Activated CD4-positive, alpha-beta T cell treated with anti-CD3 and anti-CD28 coated beads, Interleukin-2, amount 50 U/mL, for 4 hours (primary cell): ENCODE measurements at regions not wholly inside any gene's neighbourhood (a gene's known extent, or its start where the extent isn't known, plus 50 kb on each side); places are given as distances from the start of the nearest gene placed in this dataset.
A peak's percentile ranks its signal among the peaks of the same experiment; 100 is the strongest.
"Not testable (repeated sequence)": the region's sequence is repeated elsewhere in the genome, so short reads cannot be mapped to it uniquely, and the experiment has no call there.

ENCODE experiments used
- DNase-seq, 2 experiments: peaks; one replicate each; pipeline ENCODE4 v3.0.0-alpha.2; 2020

DNA sequence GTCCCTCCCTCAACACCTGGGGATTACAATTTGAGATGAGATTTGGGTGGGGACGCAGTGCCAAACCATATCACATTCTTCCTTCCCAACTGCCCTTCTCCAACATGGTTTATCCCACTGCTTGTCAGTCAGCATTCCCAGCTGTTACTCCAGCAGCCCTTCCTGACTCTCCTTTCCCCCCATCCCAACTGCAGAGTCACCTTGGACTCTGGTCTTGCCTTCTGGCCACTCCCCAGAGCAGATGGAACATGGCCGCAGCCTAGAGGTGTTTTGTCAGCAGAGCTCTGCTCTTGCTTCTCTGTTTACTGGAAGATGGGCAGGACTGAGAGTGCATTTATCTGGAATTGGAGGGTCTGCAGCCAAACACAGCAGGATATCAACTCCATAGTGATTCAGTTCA lies 51.2 kb upstream of the MEX3C start:
- no peak for DNase-seq

DNA sequence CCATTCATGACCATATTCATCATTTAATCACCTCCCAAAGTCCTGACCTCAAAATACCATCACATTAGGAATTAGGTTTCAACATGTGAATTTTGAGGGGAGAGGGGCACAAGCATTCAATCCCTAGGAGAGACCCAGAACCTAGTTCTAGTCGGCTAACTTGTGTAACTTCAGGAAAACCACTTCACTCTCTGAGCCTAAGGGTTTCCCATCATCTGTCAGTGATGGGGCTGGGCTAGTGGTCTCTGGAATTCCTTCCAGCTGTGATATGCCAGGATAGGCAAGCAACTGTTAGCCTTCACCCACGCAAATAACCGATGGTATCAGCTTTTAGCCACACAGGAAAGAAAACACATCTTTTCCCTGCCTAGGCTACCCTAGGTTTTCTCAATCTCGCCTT lies 52.5 kb upstream of the MEX3C start:
- DNase-seq, result no peak

DNA sequence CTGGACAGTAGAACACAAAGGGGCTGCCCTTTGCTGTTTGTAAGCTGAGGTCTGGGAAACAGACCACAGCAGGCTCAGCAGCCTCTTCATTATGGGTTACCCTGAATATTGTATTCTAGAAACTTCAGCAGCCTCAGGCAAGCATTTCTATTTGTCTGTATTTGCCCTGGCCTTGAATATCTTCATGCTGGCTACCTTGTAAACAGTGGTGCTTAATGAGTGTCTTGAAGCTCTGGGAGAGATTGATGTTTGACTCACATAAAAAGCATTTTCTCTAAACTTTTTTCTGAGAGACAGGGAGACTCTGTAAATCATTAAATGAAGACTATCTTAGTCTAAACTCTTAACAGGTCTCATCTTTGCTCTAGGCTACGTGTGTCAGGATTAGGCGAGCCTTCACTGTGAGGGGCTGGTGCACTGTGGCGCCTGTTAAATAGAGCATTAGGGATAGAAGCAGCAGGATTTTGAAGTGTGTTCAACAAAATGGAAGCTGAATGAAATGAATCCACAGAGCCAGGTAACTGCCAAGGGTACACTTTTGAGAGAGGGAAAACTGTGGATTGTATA lies 53.1 kb upstream of the MEX3C start:
- no peak for DNase-seq

DNA sequence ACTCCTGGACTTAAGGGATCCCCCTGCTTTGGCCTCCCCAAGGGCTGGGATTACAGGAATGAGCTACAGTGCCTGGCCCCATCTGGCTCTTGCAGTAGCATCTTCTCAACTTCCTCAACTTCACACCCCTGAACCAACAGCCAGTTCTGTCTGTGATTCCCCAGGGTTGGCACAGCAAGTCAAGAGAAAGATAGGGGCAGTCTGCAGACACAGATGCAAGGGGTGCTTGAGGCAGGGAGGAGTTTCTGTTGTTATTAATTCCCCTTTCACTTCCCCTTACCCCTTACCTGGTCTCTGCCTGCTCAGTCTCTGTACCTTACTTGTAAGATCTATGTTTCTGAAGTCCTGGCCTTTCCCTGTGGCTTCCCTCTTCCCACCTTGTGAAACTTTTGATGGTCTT lies 54.1 kb upstream of the MEX3C start:
- DNase-seq, result no peak

DNA sequence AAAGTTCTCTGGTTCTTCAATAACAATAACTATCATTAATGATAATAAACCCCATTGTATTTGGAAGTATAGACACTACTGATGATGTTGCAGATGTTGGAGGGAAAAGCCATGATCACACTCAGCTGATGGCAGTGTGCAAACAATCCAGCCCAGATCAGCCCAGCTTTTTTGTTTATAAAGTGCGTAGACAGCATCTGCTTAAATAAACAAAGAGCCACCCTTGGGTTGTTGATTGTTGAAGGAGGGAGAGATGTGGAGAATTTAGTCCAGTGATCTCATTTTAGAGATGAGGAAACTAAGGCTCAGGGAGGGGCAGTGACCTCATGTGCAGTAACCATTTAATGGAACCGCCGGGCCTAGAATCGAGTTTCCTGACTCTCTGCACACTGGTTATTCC lies 56.0 kb upstream of the MEX3C start:
- DNase-seq, result no peak

DNA sequence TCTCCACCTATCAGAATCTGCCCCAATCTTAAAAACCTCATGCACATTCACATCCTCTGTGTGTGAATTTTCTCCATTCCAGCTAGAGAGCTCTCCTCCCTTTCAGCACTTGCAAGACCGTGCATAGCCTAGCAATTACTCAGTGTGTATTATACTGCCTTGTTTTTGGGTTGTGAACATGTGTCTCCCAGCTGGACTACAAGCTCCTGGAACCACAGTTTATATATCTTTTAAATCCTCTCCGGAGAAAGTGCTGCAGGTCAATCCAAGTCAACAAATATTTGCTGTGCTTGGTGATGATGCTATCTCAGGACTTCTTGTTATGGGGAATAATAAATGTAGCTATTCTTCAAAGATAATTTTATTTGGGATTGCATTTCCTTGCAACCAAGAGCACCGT lies 58.2 kb upstream of the MEX3C start:
- DNase-seq, result no peak

DNA sequence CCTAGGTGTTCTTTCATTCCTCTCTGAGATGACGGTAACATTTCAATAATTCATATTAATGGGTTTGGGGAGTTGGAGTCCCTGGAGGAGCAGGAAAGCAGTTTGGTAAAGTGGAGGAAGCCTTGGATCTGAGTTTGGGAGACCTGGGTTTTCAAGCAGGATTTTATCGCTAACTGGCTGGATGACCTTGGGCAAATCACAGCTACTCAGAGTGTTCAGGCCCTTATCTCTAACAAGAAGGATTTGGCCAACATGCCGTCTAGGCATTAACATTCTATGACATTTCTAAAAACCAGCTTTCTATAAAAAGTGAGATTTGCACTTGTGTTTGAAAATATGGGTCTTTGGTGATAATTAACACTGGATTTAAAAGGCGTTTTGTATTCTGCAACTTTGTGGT lies 59.7 kb upstream of the MEX3C start:
- no peak for DNase-seq

DNA sequence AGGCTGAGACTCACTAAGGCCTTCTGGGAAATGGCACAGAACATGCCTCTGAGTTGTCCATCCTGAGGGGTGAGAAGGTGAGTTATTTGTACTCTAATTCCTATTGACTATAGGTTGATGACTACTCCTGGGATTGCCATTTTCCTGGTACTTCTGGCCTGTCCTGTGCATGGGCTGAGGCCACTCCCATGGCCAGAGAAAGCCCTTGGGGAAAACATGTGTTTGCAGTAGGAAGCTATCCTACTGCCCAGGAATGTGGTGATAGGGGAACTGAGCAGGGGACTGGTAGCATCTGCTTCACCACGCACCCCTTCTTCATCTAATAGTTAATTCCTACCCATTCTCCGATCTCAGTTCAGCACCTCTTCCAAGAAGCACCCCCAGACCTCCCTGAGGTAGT lies 62.6 kb upstream of the MEX3C start:
- DNase-seq, result no peak

DNA sequence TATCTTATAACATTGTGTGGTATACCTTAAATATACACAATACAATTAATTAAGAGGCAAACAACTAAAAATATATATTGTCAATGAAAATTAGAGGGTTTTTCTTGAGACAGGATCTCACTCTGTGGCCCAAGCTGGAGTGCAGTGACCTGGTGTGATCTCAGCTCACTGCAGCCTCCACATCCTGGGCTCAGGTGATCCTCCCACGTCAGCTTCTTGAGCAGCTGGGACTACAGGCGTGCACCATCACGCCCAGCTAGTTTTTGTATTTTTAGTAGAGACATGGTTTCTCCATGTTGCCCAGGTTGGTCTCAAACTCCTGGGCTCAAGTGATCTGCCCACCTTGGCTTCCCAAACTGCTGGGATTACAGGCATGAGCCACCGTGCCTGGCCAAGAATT lies 68.6 kb upstream of the MEX3C start:
- not testable (repeated sequence) for DNase-seq

DNA sequence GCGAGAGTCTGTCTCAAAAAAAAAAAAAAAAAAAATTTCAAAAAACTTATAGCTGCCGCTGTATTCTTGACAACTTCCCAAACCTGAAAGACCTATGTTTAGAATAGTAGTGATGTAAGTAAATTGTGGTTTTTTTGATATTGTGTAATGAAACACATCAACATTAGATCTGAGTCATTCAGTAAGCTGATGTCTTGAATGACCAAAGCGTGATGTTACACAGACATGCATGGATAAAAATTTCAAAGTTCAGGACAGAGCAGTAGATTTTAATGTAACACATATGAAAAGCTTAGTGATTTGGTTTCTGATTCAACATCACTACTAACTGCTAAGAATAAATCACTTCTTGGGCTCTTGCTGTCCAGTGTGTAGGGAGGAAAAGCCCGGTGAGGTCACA lies 69.3 kb upstream of the MEX3C start:
- DNase-seq, result no peak

DNA sequence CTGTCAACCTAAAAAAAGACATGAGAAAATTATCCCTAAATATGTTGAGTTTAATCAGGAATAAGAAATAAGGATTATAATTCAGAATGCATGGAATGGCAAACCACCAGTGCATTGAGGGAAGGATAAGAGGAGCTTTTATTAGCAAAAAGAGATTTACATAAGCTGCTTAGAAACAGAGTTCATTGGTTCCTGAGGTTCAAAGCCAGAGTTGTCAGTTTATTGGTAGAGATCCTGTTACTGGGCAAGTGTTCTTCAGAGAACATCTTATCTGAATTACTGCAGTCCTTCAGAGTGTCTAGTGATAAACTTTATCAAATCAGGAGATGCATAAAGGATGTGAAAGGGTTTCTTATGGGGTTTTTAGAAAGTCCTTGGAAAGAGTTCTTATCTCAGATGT lies 76.0 kb upstream of the MEX3C start:
- DNase-seq, result no peak

DNA sequence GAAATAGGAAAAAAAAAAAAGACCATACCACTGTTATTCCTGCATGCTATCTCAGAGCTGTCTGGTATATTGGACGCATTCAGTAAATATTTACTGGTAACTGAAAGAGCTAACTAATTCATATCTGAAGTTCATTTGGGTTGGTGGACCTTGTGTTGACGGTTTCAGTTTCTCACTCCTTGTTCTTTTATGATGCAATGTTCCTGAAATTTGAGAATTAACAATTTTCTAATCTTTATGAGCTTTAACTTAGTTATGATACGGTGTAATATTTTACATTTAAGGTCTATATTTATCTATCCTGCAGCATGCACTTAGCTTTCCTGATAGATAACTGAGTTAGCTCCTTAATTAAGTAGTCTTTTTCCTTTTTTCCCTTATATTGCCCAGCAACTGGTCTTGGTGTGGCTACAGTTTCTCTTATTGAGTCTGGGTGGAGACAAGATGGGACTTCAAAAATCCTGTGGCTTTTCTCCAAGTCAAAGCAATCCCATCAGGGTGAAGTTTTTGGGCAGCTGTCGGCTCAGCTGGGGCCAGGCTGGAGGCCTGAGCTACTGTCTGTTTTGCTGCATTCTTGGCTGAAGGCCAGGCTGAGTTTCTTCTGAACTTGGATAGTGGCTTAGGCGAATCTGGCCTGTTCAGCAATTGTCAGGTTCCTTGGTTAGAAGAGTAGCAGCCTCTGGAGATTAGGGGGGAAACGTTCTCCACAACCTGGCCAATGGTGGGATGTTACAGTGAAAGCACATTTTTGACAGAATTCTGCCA lies 78.4 kb upstream of the MEX3C start:
- DNase-seq, result no peak

DNA sequence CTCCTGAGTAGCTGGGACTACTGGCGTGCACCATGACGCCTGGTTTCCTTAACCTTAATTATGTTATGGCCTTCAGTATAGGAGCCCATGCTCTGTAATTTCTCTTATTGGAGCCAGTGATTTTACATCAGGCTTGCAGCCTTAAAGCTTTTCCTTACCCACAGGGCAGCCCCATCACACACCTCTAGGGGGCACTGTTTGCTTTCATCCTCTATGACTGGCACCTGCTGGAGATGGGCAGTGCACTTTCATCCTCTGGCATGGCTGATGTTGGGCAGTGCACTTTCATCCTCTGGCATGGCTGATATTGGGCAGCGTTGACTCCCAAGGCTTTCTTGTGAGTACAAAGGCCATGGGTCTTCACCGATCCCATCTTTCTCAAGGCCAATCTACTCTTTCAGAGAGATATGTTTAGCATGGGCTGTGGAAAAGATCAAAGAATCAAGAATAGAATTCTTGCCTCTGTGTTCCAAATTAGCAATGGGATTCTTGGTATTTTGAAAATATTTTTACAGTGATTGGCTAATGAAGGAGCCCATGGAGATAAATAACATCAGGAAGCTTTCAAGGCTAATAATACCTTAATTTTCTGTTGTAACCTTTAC lies 80.7 kb upstream of the MEX3C start:
- peak in 1 of 2 experiments; percentile 4 for DNase-seq

DNA sequence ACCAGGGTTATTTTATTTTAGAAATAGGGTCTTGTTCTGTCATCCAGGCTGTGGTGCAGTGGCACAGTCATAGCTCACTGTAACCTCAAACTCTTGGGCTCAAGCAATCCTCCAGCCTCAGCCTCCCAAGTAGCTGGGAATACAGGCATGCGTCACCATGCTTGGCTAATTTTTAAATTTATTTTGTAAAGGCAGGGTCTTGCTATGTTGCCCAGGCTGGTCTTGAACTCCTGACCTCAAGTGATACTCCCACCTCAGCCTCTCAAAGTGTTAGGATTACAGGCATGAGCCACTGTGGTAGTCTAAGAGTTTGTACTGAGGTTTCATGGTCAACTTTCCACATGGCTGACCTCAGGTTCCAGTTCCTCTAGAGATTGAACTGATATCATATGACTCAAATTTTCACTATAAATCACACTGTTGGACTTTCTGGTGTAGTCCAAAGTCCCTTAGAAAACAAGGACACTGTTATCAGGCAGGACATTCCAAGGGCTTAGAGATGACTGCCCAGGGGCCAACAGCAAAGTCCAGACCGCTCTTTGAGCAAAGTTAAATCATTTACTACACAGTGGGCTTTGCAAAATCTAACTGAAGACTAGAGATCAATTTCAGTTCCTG lies 82.0 kb upstream of the MEX3C start:
- no peak for DNase-seq

DNA sequence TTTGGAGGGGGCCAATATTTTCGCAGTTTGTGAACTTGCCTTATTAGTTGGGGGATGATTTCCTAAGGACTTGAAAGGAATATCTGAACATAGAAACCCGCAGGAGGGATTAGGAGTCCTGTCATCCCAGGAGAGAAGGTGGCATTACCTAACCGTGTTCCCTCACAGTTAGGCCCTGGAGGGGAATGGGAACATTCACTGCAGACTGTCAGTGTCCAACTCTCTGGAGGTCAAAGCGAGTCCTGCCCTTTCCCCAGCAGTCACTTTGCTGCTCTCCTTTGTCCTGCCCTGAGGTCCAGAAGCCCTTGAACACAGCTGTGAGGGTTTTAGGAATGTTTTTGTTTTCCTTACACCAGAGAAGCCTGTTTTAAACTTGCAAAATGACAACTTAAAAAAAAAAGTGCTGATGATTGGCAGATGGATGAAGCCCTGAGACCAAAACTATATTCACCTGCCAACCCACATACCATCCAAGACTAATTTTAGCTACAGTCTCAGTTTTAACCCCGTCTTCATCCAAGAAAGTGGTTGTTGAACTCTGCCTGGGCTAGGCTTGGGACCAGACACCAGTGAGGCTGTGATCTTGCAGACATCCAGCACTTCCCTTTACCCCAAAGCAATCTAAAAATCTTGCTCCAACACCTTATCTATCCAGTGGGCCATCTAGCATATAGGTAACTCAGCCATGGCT lies 90.5 kb upstream of the MEX3C start:
- DNase-seq, result no peak

DNA sequence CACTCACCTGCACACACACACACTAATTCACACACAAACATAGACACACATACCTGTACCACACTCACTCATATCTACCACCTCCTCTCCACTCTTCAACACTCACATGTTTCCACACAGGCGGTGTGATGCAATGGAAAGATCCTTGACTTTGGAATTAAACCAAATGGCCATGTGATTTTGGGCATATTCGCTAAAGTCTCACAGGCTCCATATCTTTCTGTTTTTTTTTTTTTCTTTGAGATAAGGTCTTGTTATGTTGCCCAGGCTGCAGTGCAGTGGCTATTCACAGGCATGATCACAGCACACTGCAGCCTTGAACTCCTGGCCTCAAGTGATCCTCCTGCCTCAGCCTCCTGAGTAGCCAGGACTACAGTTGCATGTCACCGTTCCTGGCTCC lies 91.1 kb upstream of the MEX3C start:
- no peak for DNase-seq

DNA sequence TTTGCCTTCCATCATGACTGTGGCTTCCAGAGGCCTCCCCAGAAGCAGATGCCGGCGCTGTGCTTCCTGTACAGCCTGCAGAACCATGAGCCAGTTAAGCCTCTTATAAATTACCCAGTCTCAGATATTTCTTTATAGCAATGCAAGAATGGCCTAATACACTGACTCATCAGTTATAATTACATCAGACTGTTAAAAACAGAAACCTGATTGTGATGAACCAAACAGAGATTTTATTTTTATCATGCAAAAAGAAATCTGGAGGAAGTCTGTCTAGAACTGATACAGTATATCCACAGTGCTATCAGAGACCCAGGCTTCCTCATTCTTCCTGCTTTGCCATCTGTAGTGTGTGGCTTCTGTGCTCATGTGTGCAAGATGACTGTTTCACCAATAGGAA lies 93.4 kb upstream of the MEX3C start:
- DNase-seq, result no peak

DNA sequence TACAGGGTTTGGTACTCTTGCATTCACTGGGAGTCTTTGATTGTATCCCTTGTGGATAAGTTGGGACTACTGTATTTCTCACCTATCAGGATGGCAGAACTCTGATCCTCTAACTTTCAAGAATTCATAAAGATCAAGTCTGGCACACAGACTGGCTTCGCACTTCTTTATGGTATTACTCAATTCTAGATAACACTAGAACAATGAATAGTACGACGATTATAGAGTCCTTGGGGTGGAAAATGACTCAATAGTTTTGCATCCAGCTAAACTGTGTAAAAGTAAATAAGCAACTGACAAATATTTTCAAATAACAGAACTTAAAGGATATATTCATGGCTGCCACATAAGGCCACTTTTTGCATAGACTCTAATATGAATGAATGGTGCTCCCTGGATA lies 103.4 kb upstream of the MEX3C start:
- DNase-seq, result no peak

DNA sequence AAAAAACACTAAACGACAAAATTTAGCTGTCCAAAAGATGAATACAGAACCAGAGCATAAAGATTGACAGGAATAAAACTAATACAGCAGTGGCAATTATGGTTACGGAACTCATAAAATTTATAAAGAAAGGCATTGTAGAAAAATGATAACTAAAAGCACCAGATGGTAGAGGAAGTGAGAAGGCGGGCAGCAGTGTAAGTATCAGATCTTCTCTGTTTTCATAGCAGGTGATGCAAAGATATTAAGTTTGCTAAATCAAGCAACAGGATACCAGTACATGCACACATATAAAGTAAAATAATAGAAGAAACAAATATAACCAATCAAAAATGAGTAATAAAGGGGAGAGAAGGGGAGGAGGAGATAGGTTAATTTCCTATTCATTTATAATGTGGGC lies 103.9 kb upstream of the MEX3C start:
- DNase-seq, result no peak

DNA sequence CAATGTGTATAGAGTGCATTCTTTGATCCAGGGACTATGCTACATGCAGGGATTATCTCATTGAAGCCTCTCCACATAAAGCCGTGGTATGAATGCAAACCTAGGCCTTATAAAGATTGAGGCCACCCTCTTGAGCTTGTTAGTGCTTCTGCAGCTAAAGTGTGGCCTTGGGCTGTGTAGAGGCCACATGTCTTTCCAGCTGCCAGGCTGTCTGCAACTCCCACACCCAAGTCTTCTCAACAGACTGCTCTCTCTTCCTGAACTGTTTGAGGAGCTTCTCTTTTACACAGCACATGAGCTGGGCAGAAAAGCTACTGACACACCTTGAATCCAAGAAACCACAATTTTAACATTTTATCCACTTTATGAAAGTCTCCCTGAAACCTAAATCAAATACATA lies 119.2 kb upstream of the MEX3C start:
- no peak for DNase-seq

DNA sequence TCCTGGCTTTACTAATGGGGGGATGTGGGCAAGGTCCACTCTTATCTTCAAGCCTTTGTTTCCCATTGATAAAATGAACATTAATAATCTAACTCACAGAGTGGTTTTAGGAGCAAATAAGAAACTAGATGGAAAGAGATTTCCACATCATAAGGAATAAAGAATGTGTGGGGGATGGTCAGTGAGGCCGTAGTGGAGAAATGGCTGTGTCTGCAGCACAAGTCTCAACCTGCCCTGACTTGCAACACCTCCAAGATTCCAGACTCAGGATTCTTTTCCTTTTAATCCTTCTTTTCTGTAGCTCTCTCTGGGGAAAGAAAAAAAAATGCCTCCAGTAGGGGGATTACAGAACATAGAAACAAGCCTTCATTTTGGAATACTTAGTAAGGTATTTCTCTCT lies 124.2 kb upstream of the MEX3C start:
- DNase-seq, result no peak

DNA sequence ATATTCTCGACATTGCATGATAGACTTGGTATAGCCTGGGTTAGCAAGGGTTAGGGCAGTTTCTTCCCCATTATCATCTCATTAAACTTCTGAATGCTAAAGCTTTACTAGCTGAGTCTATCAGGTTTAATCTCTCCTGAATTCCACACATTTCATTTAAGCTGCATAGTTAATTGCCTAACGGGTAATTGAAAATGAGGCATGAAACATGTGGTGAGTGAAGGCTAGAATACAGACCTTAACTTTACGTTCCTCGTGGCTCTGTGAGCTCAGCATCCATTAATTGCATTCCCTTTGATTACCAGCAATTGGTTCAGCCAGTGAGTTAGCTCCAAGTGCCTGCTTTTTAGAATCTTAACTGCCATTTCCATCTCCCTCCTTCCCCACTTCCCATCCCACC lies 126.5 kb upstream of the MEX3C start:
- DNase-seq, result no peak

DNA sequence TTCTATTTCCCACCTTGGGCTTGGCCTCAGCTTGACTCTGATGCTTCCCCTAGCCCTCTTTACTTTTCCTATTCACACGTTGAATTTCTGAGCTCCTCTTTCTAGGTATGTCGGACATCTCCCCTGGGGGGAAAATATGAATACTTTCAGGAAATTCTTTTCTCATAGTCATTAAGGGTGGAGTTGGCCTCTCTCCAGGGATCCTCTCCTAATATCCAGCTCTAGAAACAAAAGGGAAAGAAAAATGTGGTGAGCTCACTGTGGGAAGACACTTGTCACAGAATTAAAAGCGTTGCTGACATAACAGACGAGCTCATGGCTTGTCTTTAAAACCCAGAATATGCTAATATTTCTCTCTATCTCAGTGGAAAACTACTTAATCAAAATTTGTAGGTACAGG lies 132.7 kb upstream of the MEX3C start:
- no peak for DNase-seq

DNA sequence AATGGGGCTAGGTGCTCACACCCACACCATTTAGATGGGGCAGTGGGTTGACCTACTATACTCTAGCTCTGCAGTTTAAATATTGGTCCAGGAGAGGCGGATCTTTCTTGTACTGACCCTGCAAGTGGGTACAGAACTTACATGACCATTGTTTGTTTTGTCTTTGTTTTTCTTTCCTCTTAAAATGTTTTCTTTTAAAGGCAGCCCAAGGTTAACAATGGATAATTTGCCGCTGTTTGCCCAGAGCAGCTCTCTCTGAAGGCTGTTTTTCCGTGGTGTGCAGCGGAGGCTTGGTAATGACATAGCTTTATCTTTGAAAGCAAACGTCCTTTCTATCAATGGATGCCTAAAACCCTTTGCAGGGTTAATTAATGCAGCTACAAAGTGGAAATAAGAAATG lies 133.3 kb upstream of the MEX3C start:
- DNase-seq, result no peak
